Activated CD4-positive, CD25-positive, alpha-beta regulatory T cell treated with anti-CD3 and anti-CD28 coated beads, Interleukin-2, amount 50 U/mL, for 24 hours (primary cell): ENCODE measurements at regions not wholly inside any gene's neighbourhood (a gene's known extent, or its start where the extent isn't known, plus 50 kb on each side); places are given as distances from the start of the nearest gene placed in this dataset.

Experiments
- ATAC-seq, 2 donors: fragments of 150-1000 bp; cut with Tn5 transposase; one replicate each; pipeline ENCODE4 v1.10.0; 2021; ENCODE audit warnings: mild to moderate bottlenecking in 1 of 2, moderate library complexity in 1 of 2

- no peak for ATAC-seq
Measured at GRCh38 chr9:82555431-82556051, 507.4 kb downstream of the RASEF start.

- ATAC-seq: no peak
Measured at GRCh38 chr9:82558346-82558745, 504.6 kb downstream of the RASEF start.

DNA sequence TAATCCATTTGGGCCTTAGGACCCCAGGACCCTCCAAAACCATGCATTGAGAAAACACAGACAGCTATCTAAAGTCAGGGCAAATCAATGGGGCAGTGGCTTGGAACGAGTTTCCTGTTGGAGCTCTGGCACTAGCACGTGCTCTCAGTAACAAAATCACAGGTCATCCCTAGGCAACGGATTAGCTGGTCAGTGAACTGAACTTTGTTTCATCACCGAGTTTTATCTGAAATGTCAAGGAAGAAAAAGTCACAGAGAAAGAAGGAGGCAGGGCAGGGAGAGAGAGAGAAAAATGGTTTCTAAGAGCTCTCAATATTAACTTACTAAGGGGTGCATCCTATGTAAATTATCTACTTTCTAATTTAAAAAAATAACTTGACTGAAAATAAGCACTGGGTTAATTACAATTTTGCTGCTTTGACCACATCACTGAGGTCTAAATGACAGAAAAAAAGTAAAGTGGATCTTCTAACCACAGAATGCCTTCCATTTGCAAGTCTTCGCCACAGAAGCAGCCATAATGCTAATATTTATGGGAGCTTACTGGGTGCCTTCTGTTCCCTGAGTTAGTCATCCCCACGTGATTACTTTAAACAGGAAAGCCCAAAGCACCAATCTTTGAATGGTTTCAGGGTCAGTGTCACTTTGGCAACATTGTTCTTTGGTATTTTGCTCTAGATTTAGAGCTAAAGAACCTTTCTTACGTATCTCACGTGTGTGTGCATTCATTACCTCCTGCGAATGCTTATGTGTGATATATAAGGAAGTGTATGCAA, 503.9 kb downstream of the RASEF start:
- no peak for ATAC-seq

GRCh38 chr9:82560036-82560435, 502.9 kb downstream of the RASEF start:
- ATAC-seq: no peak

DNA sequence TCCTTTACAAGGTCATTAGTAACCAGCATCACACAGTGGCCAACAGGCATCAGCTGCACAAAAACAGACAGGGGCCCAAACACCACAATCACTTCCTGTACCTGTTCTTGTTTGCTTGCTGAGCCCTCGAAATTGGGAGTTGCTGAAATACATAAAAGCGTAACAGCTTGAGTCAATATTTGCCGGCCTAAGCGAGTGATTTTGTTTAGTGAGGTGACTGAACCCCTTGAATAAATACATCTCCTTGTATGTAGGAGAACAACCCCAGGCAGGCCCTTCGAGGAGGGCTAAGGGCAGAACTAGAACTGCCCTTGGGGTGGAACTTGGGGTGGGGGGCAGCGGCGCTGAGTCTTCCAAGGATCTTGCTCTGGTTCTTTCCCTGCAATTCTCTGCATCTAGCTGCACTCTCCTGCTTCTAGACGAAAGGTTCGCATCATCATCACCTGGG, 502.5 kb downstream of the RASEF start:
- ATAC-seq: no peak

DNA sequence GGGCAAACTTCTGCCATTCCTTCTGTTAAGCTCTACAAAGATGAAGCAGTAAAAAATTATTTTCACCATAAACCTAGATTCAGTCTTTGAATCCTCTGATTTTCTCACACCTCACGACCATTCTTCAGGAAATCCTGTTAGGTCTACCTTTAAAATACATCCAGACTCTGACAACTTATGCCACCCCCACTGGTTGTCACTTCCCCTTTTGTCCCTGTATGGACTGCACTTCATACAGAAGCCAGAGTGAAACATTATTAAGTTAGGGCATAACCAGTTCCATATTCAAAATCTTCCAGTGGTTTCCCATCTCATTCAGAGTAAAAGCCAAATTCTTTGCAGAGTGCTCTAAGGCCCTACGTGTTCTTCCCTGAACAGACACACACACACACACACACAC, 499.8 kb downstream of the RASEF start:
- no peak for ATAC-seq

DNA sequence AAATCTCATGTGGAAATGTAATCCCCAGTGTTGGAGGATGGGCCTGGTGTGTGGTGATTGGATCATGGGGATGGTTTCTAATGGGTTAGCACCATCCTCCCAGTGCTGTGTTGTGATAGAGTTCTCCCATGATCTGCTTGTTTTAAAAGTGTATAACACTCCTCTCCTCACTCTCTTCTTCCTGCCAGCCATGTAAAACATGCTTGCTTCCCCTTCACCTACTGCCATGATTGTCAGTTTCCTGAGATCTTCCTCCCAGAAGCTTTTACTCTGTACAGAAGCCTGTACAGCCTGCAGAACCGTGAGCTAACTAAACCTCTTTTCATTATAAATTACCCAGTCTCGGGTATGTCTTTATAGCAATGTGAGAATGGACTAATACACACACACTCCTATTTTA, 499.1 kb downstream of the RASEF start:
- no peak for ATAC-seq

DNA sequence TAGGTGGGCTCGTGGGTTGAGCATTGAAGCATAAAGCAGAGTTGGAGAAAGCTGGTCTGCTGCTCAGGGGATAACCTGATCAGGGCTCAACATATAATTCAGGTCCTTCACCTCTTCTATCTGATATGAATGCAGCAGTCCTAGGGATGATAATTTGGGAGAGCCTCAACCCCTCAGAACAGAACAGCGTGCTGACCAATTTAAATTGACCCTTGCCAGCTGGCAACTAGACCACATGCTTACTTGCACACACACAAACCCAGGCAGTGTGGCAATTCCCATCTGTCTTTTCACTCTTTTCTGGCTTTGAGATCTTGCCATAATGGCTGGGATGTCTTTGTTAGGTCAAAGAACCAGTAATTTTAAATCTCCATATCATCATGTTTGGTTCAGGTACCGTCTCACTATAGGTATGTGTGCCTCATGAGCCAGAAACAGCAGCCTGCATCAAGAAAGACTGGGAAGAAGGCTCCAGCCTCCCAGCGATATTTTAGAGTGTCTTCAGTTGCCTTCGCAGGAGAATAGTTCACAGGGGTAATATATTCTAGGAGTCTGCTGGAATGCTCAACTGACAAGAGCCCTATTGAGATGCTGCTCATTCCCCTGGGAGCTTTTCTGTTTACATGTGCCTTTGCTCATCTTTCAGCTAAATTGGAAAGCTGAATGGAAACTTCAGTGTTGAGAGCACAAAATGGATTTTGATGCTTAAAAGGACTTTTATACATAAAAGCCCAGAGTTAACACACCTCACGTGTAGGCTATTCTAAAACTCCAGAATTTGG, 497.6 kb downstream of the RASEF start:
- no peak for ATAC-seq

GRCh38 chr9:82567953-82568352, 495.0 kb downstream of the RASEF start:
- ATAC-seq: no peak

DNA sequence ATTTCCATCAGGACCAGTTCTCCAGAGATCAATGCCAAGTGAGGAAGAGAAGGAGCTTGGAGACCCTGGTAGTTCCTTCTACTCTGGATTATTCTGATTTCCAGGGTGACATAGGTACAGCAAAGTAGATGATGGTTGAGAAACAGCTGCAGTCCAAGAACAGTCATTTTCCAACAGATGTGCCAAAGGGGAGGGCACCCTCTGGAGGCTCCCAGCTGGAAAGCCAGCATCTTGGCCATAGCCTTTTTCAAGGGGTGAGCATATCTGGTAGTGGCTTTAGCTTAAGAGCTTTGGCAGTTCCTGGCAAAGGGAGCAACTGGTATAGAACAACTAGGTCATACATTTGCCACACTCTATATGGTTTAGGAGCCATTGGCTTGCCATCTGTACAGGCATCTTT, 492.7 kb downstream of the RASEF start:
- no peak for ATAC-seq

DNA sequence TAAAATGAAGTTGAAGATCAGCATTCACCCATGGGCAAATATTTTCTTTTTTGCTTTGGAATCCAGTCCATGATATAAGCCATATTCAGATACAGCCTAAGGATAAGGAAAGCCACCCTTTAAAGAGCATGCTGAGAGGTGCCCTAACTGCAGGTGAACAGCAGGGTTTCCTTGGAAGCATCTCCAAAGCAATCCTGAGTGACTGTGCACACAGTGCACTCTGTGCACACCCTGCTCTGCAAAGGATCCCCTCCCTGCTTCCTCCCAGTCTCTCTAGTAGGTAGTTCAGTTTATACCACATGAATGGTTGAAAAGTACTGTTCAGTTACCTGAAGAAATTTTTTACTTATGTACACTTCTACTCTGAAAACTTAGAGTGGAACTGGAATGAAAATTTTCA, 491.4 kb downstream of the RASEF start:
- no peak for ATAC-seq

- no peak for ATAC-seq
Measured at GRCh38 chr9:82572146-82572545, 490.8 kb downstream of the RASEF start.

- ATAC-seq: no peak
Measured at GRCh38 chr9:82574911-82575310, 488.0 kb downstream of the RASEF start.

- ATAC-seq: no peak
Measured at GRCh38 chr9:82580921-82581320, 482.0 kb downstream of the RASEF start.

DNA sequence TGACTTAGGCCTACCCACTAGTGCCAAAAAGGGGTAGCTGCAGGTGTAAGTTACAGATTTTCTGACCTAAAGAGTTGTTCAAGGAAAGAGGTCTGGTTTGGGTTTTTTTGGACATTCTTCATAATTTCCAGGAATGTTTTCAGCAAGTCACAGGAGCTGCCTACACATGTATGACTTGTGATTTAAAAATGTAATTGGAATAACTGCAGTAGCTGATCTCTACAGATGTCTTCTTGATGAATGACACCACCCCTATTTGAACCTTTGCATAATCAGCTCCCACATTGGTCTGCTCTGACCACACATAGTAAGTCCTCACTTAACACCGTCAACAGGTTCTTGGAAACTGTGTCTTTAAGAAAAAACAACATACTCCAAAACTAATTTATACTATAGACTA, 481.4 kb downstream of the RASEF start:
- no peak for ATAC-seq

DNA sequence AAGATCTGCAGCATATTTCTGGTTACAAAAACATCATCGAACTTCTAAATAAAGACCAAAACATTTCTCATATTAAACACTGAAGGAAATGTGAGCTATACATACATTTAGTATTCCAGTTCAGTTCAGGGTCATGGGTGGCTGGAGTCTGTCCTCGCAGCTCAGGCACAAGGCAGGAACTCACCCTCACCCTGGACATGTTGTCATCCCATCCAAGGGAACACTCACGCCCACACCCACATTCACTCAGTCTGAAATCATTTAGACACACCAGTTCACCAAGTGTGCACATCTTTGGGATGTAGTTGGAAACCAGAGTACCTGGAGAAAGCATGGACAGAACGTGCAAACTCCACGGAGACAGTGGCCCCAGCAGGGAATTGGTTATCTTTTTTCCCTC, 481.0 kb downstream of the RASEF start:
- ATAC-seq: no peak

DNA sequence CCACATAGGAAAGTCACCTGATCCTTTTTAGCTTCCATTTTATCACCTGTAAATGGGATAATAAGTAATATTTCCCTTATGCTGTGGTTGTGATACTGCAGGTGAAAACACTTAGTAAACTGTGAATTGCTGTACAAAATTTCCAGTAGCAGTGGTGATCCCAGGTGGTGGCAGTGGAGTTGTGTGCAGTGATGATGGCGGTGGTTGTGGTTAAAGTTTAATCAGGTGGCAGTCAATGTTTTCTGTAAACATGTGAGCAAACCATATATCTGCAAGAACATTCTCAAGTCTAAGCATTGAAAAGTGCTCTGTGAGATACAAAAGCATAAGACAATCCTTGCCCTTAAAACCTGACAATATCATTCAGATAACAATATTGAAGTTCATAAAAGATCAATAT, 480.2 kb downstream of the RASEF start:
- no peak for ATAC-seq

DNA sequence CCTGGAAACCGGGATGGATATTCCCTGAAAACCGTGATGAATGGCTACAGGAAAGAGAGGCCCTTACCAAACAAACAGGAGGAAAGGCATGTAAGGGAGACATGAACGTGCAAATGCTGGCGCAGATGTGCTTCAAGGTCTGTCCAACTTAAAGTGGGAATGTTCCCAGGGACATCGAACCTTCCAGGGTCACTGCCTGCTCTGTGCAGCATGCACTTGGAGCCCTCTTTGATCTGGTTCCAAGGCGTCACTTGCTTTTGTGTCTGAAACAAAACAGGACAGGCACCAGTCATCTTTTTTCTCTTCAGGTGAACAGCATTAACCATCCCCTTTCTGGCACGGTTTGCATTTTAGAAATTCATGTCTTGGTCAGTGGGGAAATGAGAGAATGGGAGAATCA, 479.4 kb downstream of the RASEF start:
- ATAC-seq: no peak

- no peak for ATAC-seq
Measured at GRCh38 chr9:82584349-82584863, 478.5 kb downstream of the RASEF start.

GRCh38 chr9:82586918-82587356, 476.0 kb downstream of the RASEF start:
- no peak for ATAC-seq

GRCh38 chr9:82588301-82589180, 474.4 kb downstream of the RASEF start:
- no peak for ATAC-seq

GRCh38 chr9:82590845-82591244, 472.1 kb downstream of the RASEF start:
- ATAC-seq: no peak
